GM18870 (cell line): ENCODE measurements at regions not wholly inside any gene's neighbourhood (a gene's known extent, or its start where the extent isn't known, plus 50 kb on each side); places are given as distances from the start of the nearest gene placed in this dataset.

Experiments used
- ATAC-seq: cut with Tn5 transposase; IDR thresholded peaks from one replicate; pipeline ENCODE4 v1.9.1; 2021; ENCODE audit warnings: moderate library complexity; ENCODE audit not compliant: unreplicated experiment

DNA sequence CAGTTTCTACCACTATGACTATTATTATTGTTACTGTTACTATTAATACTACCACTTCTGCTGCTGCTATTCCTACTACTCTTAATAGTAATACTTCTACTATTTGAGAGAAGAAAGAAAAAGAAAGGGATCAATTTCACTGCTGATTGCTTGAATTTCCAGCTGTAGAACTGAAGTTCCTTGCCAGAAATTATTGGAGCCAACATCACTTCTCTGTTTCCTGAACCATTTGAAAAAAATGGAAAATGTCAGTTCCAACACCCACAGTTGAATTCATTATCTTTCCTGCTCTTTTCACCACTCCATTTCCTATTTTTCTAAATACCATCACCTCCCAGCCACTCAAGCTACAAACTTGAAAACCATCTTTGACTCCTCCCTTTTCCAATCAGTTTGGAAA is 54.1 kb upstream of the PIK3C2G start:
- ATAC-seq = no peak

DNA sequence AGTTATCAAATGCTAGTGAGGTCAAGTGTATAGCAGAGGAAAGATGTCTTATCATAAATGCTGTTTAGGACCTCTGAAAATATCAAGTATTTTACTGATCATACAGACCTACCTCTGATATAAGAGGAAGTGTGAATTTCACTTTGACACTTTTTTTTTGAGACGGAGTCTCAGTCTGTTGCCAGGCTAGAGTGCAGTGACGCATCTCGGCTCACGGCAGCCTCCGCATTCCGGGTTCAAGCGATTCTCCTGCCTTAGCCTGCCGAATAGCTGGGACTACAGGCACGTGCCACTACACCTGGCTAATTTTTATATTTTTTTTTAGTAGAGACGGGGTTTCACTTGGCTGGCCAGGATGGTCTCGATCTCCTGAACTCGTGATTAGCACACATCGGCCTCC is 55.1 kb upstream of the PIK3C2G start:
- no peak for ATAC-seq

DNA sequence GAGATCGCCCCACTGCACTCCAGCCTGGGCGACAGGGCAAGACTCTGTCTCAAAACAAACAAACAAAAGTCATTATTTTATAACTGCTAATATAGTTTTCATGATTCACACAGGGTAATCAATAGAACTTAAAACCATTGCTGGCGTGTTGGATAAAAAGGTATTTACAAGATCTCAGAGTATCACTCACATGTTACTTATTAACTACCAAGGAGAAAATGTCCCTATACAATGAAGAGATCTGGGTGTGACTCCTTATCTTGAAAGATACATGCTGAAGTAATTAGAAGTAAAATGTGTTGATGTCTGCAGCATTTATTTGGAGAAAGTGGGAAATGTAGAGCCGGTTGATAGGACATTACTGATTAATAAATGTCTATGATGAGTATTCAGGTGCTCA is 57.3 kb upstream of the PIK3C2G start:
- no peak for ATAC-seq

DNA sequence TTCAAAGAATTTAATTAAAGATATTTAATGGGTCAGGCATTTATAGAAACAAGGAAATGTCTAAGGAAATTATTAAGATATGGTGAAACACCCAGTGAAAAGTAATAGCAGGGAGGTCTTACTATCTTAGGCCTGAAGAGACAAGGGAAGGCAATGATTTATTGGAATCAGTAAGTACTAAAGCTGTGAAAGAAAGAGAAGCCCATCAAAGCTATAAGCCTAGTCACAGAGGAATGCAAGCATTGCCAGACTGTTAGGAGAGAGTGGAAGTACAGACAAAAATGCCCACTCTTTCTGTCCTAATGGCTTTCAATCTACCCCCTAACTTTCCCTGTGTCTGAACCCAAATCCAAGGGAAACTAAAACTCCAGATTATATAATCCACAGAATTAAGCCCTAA is 69.2 kb upstream of the PIK3C2G start:
- no peak for ATAC-seq

DNA sequence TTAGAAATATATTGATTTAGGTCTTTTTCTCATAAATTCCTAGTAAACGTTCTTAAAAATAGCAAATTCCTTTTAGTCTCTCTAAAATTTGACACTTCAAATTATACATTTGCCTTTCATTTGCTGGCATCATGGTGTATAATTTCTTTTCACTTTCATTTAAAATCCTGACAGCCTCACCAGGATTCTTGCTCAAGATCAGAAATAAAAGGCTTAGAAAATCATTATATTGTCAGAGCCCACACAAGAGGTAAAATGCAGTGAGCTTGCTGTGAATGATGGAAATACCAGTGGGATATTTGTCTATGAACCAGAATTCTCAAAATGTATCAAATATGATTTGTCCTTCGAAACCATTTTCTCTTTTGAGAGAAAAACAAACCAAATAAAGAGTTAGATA is 78.2 kb upstream of the PIK3C2G start:
- no peak for ATAC-seq

DNA sequence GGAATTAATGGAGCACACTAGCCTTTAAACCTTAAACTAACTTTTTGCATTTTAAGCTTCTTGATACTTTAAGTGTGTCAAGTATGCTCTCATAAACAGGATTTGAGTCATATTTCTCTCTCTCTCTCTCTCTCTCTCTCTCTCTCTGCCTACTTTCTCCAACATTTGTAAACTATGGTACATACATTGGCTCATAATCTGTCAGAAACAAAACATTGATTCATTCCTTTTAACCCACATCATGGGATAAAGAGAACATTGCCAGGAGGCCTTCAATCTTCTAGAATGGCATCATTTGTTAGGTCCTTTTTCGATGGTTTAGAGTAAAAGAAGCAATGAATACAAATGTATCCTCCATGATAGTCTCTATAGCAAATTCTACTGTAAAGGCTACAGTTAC is 81.6 kb upstream of the RERGL start:
- ATAC-seq = no peak

DNA sequence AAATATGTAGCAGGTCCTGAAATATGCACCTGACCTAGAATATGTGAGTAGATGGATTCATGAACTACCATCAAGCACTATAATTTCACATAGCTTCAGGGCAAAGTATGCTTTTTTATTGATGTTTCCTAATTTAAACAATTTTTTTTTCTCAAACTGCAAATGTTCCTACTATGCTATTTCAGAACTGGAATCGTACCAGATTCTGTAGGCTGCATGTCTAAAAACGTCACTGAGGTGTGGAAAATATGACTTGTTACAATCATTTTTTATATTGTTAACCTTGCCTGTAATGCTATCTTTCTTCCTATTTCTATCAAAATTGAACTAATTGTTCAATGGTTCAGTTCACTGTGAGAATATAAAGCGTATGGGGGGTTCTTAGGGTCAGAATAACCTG is 78.0 kb upstream of the RERGL start:
- ATAC-seq = no peak

DNA sequence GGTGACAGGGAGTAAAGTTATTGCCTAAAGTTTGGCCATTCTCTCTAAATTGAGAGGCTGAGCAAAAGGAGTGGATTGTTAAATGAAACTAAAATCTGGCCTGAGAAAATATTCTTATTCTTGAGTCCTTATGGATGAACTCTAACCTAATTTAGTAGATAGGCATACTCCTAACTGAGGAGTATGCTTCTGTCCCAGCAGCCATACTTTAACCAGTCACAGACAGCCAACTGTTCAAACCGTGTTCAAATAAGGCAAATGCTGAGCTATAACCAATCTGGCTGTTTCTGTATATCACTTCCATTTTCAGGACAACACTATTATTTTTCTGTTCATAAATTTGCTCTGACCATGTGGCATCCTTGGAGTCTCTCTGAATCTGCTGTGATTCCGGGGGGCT is 75.9 kb upstream of the RERGL start:
- ATAC-seq = peak; percentile 37

DNA sequence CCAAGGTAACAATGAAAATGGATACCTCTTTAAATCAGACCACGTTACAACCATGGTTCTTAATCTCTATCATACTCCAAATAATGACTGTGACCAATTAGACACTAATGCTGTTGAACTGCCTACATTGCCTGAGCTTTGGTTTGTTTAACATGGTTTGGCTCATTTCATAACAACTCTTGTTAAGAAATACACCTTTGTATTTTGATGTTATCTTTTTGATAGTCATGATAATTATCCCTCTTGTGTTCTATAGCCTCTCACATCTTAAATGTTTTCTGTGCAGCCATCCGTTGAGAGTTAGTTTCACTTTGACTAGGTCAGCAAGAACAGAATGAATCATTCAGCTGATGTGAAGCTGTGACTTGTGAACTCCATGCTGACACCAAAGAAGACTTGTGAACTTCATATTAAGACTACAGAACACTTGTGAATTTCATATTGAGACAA is 75.5 kb upstream of the RERGL start:
- peak; percentile 99 for ATAC-seq

DNA sequence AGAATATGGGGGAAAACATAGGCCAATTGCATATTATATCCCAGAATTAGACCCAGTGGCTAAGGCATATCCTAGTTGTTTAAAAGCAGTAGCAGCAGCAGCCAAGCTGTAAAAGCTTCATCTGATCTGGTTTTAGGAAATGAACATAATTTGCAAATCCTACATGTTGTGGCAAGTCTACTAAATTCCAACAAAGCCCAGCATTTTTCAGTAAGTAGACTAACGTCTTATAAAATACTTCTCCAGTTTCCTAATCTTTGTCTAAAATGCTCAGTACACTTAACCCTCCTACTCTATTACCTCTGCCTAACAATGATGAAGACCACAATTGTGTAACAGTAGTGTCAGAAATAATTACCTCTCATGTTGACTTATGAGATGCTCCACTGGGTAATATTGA is 70.9 kb upstream of the RERGL start:
- ATAC-seq = no peak

DNA sequence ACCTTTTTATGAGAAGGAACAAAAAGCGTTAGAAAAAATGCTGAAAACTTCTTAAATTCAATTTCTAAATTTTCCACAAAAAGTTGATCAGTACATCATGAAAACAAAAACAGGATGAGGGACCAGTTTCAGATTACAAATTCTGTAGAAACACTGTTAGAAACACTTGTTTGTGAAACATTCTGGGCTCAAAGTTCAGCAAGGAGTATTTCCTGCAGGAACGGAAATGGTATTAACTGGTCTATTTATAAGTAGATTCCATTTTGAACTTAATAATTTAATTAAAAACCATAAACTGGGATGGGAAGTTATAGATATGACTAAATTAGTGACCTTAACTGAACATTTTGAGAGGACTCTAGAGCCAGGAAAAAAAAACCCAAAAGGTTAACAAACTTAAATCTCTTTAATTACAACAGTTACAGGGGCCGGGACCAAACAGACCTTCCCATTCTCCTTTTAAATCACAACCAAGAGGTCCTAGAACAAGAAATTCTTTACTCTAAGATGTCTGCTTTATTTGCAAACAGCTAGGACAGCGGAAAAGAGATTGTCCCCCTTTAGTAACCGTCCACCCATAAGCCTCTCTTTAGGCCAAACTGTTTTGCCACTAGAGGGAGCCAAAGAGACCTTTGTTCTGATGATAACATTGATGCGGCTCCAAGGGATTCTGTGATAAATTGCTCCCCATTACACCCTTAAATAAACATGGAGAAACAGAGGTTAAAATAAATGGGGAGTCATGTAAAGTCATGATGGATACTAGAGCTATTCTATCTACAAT is 69.0 kb upstream of the RERGL start:
- peak; percentile 73 for ATAC-seq

DNA sequence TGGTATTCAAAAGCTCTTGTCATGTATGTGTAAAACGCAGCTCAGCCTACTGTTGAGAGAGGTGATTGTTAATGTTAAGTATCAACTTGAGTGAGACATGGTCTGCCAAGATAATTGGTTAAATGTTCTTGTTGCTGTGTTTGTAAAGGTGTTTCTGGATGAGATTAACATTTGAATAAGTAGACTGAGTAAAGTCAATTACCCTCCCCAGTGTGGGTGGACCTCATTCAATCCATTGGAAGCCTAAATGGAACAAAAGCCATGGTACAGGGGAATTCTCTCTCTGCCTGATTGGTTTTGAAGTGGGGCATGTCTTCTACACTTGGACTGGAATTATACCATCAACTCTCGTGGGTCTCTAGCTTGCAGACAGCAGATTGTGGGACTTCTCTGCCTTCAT is 63.8 kb upstream of the RERGL start:
- no peak for ATAC-seq

DNA sequence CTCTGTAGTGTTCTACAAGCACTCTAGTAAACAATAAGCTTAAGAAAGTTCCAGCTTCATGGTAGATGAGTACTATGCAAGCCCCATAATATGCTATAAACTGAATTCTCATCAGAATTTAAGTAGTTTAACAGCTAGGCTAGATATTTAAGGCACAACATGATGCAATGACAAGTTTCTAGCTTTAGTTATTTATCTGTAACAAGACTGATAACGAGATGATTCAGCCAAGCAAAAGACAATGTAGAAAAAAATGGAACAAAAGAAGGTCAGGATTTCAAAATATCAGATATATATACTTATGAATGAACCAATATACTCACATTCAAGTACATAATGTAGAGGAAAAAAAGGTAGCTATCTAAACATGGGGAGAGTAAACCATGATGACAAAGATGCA is 61.0 kb upstream of the RERGL start:
- no peak for ATAC-seq

DNA sequence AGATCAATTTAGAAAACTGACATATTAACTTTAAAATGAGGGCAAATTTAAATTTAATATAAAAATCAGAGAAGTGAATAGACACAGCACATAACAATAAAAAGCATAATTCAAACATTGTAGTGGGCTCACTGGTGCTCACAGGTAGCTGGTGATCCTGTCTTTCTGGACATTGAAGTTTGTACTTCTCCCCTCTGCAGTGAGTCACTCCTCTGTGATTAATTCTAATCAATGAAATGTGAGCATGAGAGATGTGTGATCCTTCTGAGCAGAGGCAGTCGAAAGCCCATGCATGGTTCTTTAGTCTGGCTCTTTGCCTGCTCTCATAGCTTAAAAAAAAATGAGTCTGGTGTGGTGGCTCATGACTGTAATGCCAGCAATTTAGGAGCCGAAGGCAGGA is 59.0 kb upstream of the RERGL start:
- no peak for ATAC-seq

DNA sequence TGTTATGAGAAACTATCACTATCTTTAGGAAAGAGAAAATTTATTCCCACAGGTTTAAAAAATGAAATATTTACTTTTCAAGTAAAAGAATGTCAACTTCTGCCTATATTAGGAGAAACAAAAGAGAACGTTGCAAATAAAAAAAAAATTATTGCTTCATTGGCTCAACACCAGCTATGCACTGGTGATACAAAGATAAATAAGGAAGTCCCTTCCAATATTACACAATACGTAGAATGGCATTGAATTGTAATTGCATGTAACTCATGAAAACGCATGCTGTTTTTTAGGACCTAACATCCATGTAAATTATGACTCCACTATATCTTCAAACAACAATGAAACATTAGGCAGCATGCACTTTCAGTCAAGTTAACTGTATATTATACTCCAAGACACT is 56.4 kb upstream of the RERGL start:
- ATAC-seq = no peak

DNA sequence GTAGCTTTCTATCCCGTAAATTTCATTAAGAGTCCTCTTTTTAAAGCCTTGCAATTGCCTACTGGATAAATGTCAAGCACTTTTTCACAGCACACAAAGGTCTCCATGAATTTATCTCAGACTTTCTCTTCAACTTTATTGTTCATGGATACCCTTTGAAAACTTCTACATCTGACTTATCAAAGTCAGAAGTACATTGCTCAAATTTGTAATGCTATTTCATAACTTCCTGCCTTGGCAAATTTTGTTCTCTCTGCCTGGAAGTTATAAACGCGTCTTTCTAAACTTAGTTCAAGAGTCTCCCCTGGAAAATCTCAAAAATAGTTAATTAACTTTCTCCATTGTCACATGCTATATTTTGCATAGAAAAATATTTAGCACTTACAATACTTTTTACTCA is 55.9 kb upstream of the RERGL start:
- ATAC-seq = no peak

DNA sequence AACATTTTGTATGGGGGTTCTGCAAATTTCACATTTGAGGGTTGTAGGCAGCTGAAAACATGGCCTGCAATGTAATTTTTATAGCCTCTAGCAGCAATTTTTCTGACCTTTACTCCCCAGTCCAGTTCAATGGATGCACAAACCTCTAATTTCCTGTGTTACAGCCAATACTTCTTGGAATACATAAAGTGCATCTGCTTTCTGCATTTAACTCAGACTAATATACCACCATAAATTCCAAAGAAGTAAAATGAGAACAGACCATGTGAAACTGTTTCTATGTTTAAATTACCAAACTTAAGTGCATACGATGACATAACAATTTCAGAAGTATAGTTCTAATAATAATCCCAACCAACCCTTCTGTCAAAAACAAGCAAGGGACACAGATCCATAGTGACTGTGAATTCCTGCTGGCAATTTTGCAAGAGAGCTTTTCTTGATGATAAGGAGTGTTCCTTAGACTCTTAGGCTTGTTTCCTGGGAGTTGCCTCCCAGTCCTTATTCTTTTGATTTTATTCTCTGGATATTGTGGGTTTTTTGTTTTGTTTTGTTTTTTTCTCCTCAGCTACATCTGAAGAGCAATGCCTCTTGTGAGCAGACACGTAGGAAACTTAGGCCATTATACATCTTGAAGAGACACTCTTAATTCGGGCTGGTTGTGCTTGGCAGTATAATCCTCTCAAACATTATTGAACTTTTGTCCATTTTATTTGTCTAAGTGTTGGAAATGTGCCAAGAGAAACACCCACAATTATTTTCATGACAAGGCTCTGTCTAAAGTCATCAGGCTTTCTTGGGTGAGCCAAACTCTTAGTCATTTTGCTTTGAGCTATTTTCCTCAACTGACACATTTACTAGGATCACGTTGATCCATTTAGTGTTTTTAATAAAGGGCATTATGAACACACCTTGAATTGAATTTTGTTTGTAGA is 51.3 kb upstream of the RERGL start:
- ATAC-seq = no peak

DNA sequence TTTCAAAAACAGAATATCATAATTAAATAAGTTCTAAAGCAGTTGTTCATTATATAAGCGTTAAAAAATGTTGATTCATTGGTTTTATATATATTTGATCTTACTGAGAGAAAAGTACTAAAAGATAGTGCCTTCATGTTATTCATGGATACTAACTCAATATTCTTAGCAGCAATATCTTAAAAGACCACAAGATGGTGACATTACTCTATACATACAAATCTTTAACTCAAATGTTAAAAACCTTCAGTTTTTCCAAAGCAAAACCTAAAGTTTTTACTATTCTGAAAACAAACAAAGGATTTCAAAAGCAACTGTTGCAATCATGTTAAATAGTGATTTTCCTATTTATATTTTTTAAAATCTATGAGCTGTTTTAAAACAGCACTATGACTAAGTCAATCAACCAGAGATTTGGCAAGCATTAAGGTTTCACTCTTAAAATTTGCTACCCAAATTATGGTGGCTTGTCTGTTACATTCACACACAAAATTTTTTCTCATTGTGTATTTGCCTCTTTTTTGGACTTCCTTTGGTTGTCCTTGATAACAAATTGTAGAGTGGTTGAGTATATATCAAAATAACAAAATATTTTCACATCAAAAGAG is 50.1 kb upstream of the RERGL start:
- peak; percentile 73 for ATAC-seq
